ENCODE measurements at regions not wholly inside any gene's neighbourhood (a gene's known extent, or its start where the extent isn't known, plus 50 kb on each side); places are given as distances from the start of the nearest gene placed in this dataset.

DNA sequence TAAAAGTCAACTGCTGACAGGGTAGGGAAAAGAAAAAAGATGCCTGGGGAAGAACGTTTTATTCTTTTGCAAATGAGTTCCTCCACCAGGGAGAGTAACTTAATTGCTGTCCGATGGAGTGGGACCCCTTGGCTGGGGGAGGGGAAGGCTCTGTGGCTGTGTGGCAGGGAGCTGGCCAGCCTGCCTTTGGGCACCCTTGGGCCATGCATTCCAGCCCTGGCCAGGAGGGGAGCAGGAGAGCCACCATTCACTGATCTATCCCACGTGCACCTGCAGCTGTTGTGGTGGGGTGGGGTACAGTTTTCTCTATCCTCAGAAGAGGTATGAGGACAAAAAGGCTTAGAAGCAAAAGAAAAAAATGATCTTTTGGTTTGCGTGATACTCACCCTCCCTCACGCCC lies 116.9 kb downstream of the KCNK1 start:
- no peak overlapping the region for H3K9ac ChIP-seq (ENCODE audit: low read length)
- DNase-seq = peak; percentile 39
- no CpG with 5 or more reads among the region's 5 CpGs for WGBS (ENCODE audit: extremely low coverage, insufficient coverage, low lambda C conversion rate)

DNA sequence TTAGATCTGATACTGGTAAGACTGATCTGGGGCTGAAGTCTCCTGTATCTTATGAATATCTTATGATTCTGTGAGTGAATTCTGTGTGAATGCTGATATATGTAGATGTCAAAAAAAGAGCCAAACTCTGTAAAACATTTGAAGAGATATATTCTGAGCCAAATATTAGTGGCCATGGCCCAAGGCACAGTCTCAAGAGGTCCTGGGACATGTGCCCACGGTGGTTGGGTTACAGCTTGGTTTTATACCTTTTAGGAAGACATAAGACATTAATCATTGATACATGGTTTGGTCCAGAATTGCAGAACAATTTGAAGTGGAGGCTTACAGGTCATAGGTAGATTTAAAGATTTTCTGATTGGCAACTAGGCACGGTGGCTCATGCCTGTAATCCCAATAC lies 118.3 kb downstream of the KCNK1 start:
- no peaks in the 10 kb centered on the region for H3K79me2 ChIP-seq (ENCODE audit: control insufficient read depth, insufficient read depth, low read length)
- DNase-seq = no peak
- no peaks in the 10 kb centered on the region for H3K4me1 ChIP-seq (ENCODE audit: control insufficient read depth, low read depth, low read length)
- no peak overlapping the region for H3K4ac ChIP-seq (ENCODE audit: low read depth, low read length)
- H2BK15ac ChIP-seq (replicated peaks; ENCODE audit: low read depth) = no peak overlapping the region
- no peaks in the 10 kb centered on the region for H3K79me1 ChIP-seq (ENCODE audit: low read length)
- no peak overlapping the region for H2BK5ac ChIP-seq (ENCODE audit: low read length)
- H3K36me3 ChIP-seq (ENCODE audit: control insufficient read depth, insufficient read depth, low read length) = no peaks in the 10 kb centered on the region
- no peak overlapping the region for H3K4me2 ChIP-seq (ENCODE audit: low read length)
- no peak overlapping the region for H2BK120ac ChIP-seq (ENCODE audit: low read depth, low read length)
- no peak overlapping the region for H3K27ac ChIP-seq (ENCODE audit: low read depth, low read length)
- no peak overlapping the region for H2AK5ac ChIP-seq (ENCODE audit: low read length)
- no peak overlapping the region for H3K18ac ChIP-seq (ENCODE audit: low read length)
- H4K5ac ChIP-seq (ENCODE audit: low read length) = no peak overlapping the region
- no CpG with 5 or more reads among the region's 2 CpGs for WGBS (ENCODE audit: extremely low coverage, insufficient coverage, low lambda C conversion rate)
- H3K27me3 ChIP-seq (ENCODE audit: insufficient read depth, low read length, poor library complexity) = no peaks in the 10 kb centered on the region
- H3K4me3 ChIP-seq (ENCODE audit: low read length) = no peak overlapping the region
- H3K23ac ChIP-seq (ENCODE audit: low read length) = no peak overlapping the region
- H3K56ac ChIP-seq (ENCODE audit: low read length) = no peak overlapping the region
- H4K8ac ChIP-seq (ENCODE audit: low read depth, low read length) = no peak overlapping the region
- no peak overlapping the region for H3K9ac ChIP-seq (ENCODE audit: low read length)

More for the DNA sequence above, 116.9 kb downstream of the KCNK1 start:
- H3K4ac ChIP-seq (ENCODE audit: low read depth, low read length) = no peak overlapping the region
- H3K4me3 ChIP-seq (ENCODE audit: low read length) = no peak overlapping the region
- H2BK5ac ChIP-seq (ENCODE audit: low read length) = no peak overlapping the region
- H3K79me1 ChIP-seq (ENCODE audit: low read length) = no peaks in the 10 kb centered on the region
- H3K4me1 ChIP-seq (ENCODE audit: control insufficient read depth, low read depth, low read length) = no peaks in the 10 kb centered on the region
- H3K23ac ChIP-seq (ENCODE audit: low read length) = no peak overlapping the region
- H3K79me2 ChIP-seq (ENCODE audit: control insufficient read depth, insufficient read depth, low read length) = no peaks in the 10 kb centered on the region
- H3K18ac ChIP-seq (ENCODE audit: low read length) = no peak overlapping the region
- no peak overlapping the region for H4K8ac ChIP-seq (ENCODE audit: low read depth, low read length)
- H2AK5ac ChIP-seq (ENCODE audit: low read length) = no peak overlapping the region
- no peak overlapping the region for H2BK15ac ChIP-seq (replicated peaks; ENCODE audit: low read depth)
- H4K5ac ChIP-seq (ENCODE audit: low read length) = no peak overlapping the region
- H3K4me2 ChIP-seq (ENCODE audit: low read length) = no peak overlapping the region
- H3K27ac ChIP-seq (ENCODE audit: low read depth, low read length) = no peak overlapping the region
- no peaks in the 10 kb centered on the region for H3K27me3 ChIP-seq (ENCODE audit: insufficient read depth, low read length, poor library complexity)
- H3K36me3 ChIP-seq (ENCODE audit: control insufficient read depth, insufficient read depth, low read length) = no peaks in the 10 kb centered on the region
- no peak overlapping the region for H3K56ac ChIP-seq (ENCODE audit: low read length)
- no peak overlapping the region for H2BK120ac ChIP-seq (ENCODE audit: low read depth, low read length)

DNA sequence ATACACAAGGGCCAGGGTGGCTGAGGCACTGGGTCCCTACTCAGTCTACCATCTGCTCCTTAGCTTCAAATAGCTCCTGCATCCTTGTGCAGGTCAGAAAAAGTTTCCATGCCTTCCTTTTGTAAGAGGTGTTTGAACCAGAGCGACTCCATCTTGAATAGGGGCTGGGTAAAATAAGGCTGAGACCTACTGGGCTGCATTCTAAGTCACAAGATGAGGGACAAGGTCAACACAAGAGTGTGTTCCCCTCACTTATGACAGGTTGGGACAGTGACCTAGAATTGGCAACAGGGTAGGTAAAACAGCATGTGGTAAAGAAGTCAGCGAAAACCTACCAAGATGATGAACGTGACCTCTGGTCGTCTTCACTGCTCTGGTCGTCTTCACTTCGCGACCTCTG lies 120.5 kb downstream of the KCNK1 start:
- no peak for DNase-seq
- H2AK5ac ChIP-seq (ENCODE audit: low read length) = no peak overlapping the region

DNA sequence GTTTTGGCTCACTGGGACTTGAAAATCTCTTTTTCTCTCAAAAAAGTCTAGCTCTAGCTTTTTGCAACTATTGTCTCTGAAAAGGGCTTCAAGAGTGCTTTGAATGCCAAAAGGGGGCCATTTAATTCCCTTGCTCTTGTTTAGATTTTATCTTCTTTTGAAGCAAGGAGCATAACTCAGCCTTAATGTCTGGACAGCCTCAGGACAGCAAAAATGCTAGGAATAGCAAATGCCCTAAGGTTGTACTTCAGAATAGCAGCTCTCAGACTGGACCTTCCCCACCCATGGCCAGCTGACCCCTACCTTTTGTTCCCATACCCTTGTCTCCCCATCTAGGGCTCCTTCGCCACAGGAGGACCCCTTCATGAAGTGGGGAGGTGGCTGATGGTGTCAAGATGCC lies 121.4 kb downstream of the KCNK1 start:
- Histone ChIP-seq H3K23ac (ENCODE audit: low read length) (no peak overlapping the region), H3K27me3 (ENCODE audit: insufficient read depth, low read length, poor library complexity) (no peaks in the 10 kb centered on the region), H3K56ac (ENCODE audit: low read length) (no peak overlapping the region), H2BK120ac (ENCODE audit: low read depth, low read length) (no peak overlapping the region), H3K4me2 (ENCODE audit: low read length) (no peak overlapping the region), H3K4ac (ENCODE audit: low read depth, low read length) (no peak overlapping the region), H2BK15ac (replicated peaks; ENCODE audit: low read depth) (no peak overlapping the region), H2AK5ac (ENCODE audit: low read length) (no peak overlapping the region), H3K9ac (ENCODE audit: low read length) (no peak overlapping the region), H3K79me1 (ENCODE audit: low read length) (no peaks in the 10 kb centered on the region), H2BK5ac (ENCODE audit: low read length) (no peak overlapping the region), H3K4me1 (ENCODE audit: control insufficient read depth, low read depth, low read length) (no peaks in the 10 kb centered on the region), H3K18ac (ENCODE audit: low read length) (no peak overlapping the region), H3K79me2 (ENCODE audit: control insufficient read depth, insufficient read depth, low read length) (no peaks in the 10 kb centered on the region), H3K36me3 (ENCODE audit: control insufficient read depth, insufficient read depth, low read length) (no peaks in the 10 kb centered on the region), H3K4me3 (ENCODE audit: low read length) (no peak overlapping the region), H4K5ac (ENCODE audit: low read length) (no peak overlapping the region), H4K8ac (ENCODE audit: low read depth, low read length) (no peak overlapping the region), H3K27ac (ENCODE audit: low read depth, low read length) (no peak overlapping the region)
- DNase-seq = no peak
- no CpG with 5 or more reads among the region's 1 CpG for WGBS (ENCODE audit: extremely low coverage, insufficient coverage, low lambda C conversion rate)

More for the DNA sequence above, 120.5 kb downstream of the KCNK1 start:
- Histone ChIP-seq H3K4me3 (ENCODE audit: low read length) (no peak overlapping the region), H3K79me2 (ENCODE audit: control insufficient read depth, insufficient read depth, low read length) (no peaks in the 10 kb centered on the region), H2BK120ac (ENCODE audit: low read depth, low read length) (no peak overlapping the region), H4K5ac (ENCODE audit: low read length) (no peak overlapping the region), H2BK15ac (replicated peaks; ENCODE audit: low read depth) (no peak overlapping the region), H3K36me3 (ENCODE audit: control insufficient read depth, insufficient read depth, low read length) (no peaks in the 10 kb centered on the region), H3K4me1 (ENCODE audit: control insufficient read depth, low read depth, low read length) (no peaks in the 10 kb centered on the region), H3K9ac (ENCODE audit: low read length) (no peak overlapping the region), H3K79me1 (ENCODE audit: low read length) (no peaks in the 10 kb centered on the region), H3K27me3 (ENCODE audit: insufficient read depth, low read length, poor library complexity) (no peaks in the 10 kb centered on the region), H3K27ac (ENCODE audit: low read depth, low read length) (no peak overlapping the region), H4K8ac (ENCODE audit: low read depth, low read length) (no peak overlapping the region), H3K4ac (ENCODE audit: low read depth, low read length) (no peak overlapping the region), H2BK5ac (ENCODE audit: low read length) (no peak overlapping the region), H3K18ac (ENCODE audit: low read length) (no peak overlapping the region), H3K56ac (ENCODE audit: low read length) (no peak overlapping the region), H3K23ac (ENCODE audit: low read length) (no peak overlapping the region), H3K4me2 (ENCODE audit: low read length) (no peak overlapping the region)
- WGBS (ENCODE audit: extremely low coverage, insufficient coverage, low lambda C conversion rate) = no CpG with 5 or more reads among the region's 7 CpGs

DNA sequence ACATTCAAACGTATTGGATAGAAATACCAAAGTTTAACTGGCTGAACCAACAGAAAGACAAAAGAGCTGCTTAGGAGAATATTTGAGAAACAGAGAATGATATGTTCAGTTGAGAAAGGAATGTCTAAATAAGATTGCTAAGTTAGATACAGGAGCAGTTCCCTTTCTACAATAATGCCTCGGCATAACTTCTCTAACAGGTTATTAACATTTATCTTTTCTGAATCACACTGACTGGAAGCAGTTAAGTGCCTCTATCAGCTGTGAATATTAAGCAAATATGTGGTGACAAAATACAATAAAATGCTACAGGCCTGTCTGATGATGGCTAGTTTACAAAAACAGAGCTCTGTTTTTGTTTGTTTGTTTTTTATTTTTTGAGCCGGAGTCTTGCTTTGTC lies 121.9 kb downstream of the KCNK1 start:
- no peak overlapping the region for H2BK120ac ChIP-seq (ENCODE audit: low read depth, low read length)
- no peak overlapping the region for H2BK5ac ChIP-seq (ENCODE audit: low read length)
- H3K23ac ChIP-seq (ENCODE audit: low read length) = no peak overlapping the region
- H3K36me3 ChIP-seq (ENCODE audit: control insufficient read depth, insufficient read depth, low read length) = no peaks in the 10 kb centered on the region
- H2BK15ac ChIP-seq (replicated peaks; ENCODE audit: low read depth) = no peak overlapping the region
- H3K27me3 ChIP-seq (ENCODE audit: insufficient read depth, low read length, poor library complexity) = no peaks in the 10 kb centered on the region
- WGBS (ENCODE audit: extremely low coverage, insufficient coverage, low lambda C conversion rate) = no CpG with 5 or more reads among the region's 3 CpGs
- H3K79me2 ChIP-seq (ENCODE audit: control insufficient read depth, insufficient read depth, low read length) = no peaks in the 10 kb centered on the region
- no peak overlapping the region for H3K9ac ChIP-seq (ENCODE audit: low read length)
- no peak overlapping the region for H3K4ac ChIP-seq (ENCODE audit: low read depth, low read length)
- no peaks in the 10 kb centered on the region for H3K79me1 ChIP-seq (ENCODE audit: low read length)
- no peak overlapping the region for H4K8ac ChIP-seq (ENCODE audit: low read depth, low read length)
- H3K4me2 ChIP-seq (ENCODE audit: low read length) = no peak overlapping the region
- H2AK5ac ChIP-seq (ENCODE audit: low read length) = no peak overlapping the region
- no peak overlapping the region for H3K4me3 ChIP-seq (ENCODE audit: low read length)
- H3K56ac ChIP-seq (ENCODE audit: low read length) = no peak overlapping the region
- no peaks in the 10 kb centered on the region for H3K4me1 ChIP-seq (ENCODE audit: control insufficient read depth, low read depth, low read length)
- no peak overlapping the region for H3K18ac ChIP-seq (ENCODE audit: low read length)
- H3K27ac ChIP-seq (ENCODE audit: low read depth, low read length) = no peak overlapping the region
- no peak for DNase-seq
- H4K5ac ChIP-seq (ENCODE audit: low read length) = no peak overlapping the region

DNA sequence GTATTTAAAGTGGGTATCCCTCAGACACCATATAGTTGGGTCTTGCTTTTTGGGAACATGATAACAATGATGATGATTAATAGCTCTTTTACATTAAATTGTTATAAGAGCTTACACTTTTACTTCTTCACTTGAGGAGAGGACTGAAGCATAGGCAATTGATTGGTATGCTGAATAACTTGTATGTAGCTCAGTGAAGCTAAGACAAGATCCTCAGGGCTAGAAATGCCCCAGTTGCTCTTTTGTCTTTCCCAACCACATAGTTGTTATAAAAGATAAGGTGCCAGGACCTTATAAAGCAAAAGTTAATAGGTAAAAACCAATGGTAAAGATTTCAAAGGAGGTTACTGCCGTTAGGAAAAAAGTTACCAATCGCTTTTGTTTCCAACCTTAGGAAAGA lies 123.4 kb downstream of the KCNK1 start:
- no peak overlapping the region for H2BK15ac ChIP-seq (replicated peaks; ENCODE audit: low read depth)
- no peak overlapping the region for H3K4ac ChIP-seq (ENCODE audit: low read depth, low read length)
- H3K36me3 ChIP-seq (ENCODE audit: control insufficient read depth, insufficient read depth, low read length) = no peaks in the 10 kb centered on the region
- no peaks in the 10 kb centered on the region for H3K79me1 ChIP-seq (ENCODE audit: low read length)
- no peak overlapping the region for H3K4me2 ChIP-seq (ENCODE audit: low read length)
- no peaks in the 10 kb centered on the region for H3K4me1 ChIP-seq (ENCODE audit: control insufficient read depth, low read depth, low read length)
- no peak overlapping the region for H3K4me3 ChIP-seq (ENCODE audit: low read length)
- H2BK120ac ChIP-seq (ENCODE audit: low read depth, low read length) = no peak overlapping the region
- no peak overlapping the region for H4K8ac ChIP-seq (ENCODE audit: low read depth, low read length)
- no peak overlapping the region for H3K56ac ChIP-seq (ENCODE audit: low read length)
- H3K9ac ChIP-seq (ENCODE audit: low read length) = no peak overlapping the region
- no peak for DNase-seq
- H4K5ac ChIP-seq (ENCODE audit: low read length) = no peak overlapping the region
- H3K27ac ChIP-seq (ENCODE audit: low read depth, low read length) = no peak overlapping the region
- no peak overlapping the region for H3K18ac ChIP-seq (ENCODE audit: low read length)
- no peaks in the 10 kb centered on the region for H3K79me2 ChIP-seq (ENCODE audit: control insufficient read depth, insufficient read depth, low read length)
- no CpG with 5 or more reads among the region's 2 CpGs for WGBS (ENCODE audit: extremely low coverage, insufficient coverage, low lambda C conversion rate)
- H3K27me3 ChIP-seq (ENCODE audit: insufficient read depth, low read length, poor library complexity) = no peaks in the 10 kb centered on the region
- H3K23ac ChIP-seq (ENCODE audit: low read length) = no peak overlapping the region
- no peak overlapping the region for H2BK5ac ChIP-seq (ENCODE audit: low read length)
- H2AK5ac ChIP-seq (ENCODE audit: low read length) = no peak overlapping the region

Measured in mesendoderm (in vitro differentiated cells).